ENCODE measurements at regions not wholly inside any gene's neighbourhood (a gene's known extent, or its start where the extent isn't known, plus 50 kb on each side); places are given as distances from the start of the nearest gene placed in this dataset.
"Not testable (repeated sequence)": the region's sequence is repeated elsewhere in the genome, so short reads cannot be mapped to it uniquely, and the experiment has no call there.

- not testable (repeated sequence) for DNase-seq (ENCODE audit: low read depth); H3K4me3 ChIP-seq (ENCODE audit: low read depth, low read length)
Observed at GRCh38 chr2:111609146-111609844, 274.7 kb downstream of the ANAPC1 start.

GRCh38 chr2:111610035-111610434 is 274.0 kb downstream of the ANAPC1 start:
- DNase-seq (ENCODE audit: low read depth); H3K4me3 ChIP-seq (ENCODE audit: low read depth, low read length): not testable (repeated sequence)

- no peak for TF ChIP-seq CTCF (IDR thresholded peaks at IDR 0.05; ENCODE audit: low read depth, low read length, missing control alignments)
- no peak overlapping the region for H3K4me3 ChIP-seq (ENCODE audit: low read depth, low read length)
- DNase-seq (ENCODE audit: low read depth), result no peak
Observed at GRCh38 chr2:111616651-111617218, 267.3 kb downstream of the ANAPC1 start.

- TF ChIP-seq CTCF (IDR thresholded peaks at IDR 0.05; ENCODE audit: low read depth, low read length, missing control alignments), result no peak
- no peak for DNase-seq (ENCODE audit: low read depth)
Observed at GRCh38 chr2:111617299-111618225, 266.4 kb downstream of the ANAPC1 start.

GRCh38 chr2:111618226-111618977 is 265.6 kb downstream of the ANAPC1 start:
- no peak overlapping the region for H3K4me3 ChIP-seq (ENCODE audit: low read depth, low read length)
- no peak for DNase-seq (ENCODE audit: low read depth)
- TF ChIP-seq CTCF (IDR thresholded peaks at IDR 0.05; ENCODE audit: low read depth, low read length, missing control alignments), result no peak

More at GRCh38 chr2:111617299-111618225, 266.4 kb downstream of the ANAPC1 start:
- no peak overlapping the region for H3K4me3 ChIP-seq (ENCODE audit: low read depth, low read length)

- peak; percentile 10 for TF ChIP-seq CTCF (IDR thresholded peaks at IDR 0.05; ENCODE audit: low read depth, low read length, missing control alignments)
- DNase-seq (ENCODE audit: low read depth), result no peak
- H3K4me3 ChIP-seq (ENCODE audit: low read depth, low read length), result no peak overlapping the region
Observed at GRCh38 chr2:111618978-111619902, 264.8 kb downstream of the ANAPC1 start.

GRCh38 chr2:111620281-111620680 is 263.7 kb downstream of the ANAPC1 start:
- TF ChIP-seq CTCF (IDR thresholded peaks at IDR 0.05; ENCODE audit: low read depth, low read length, missing control alignments), result no peak
- DNase-seq (ENCODE audit: low read depth), result no peak
- H3K4me3 ChIP-seq (ENCODE audit: low read depth, low read length), result no peak overlapping the region

Data from GM12864 (cell line).